PC-9 (cell line): ENCODE measurements at regions not wholly inside any gene's neighbourhood (a gene's known extent, or its start where the extent isn't known, plus 50 kb on each side); places are given as distances from the start of the nearest gene placed in this dataset.

Experiments used
- BruUV-seq: library from RNA; stranded (reverse); fragments of 400-500 nt; replicated peaks from 2 replicates; lab custom pipeline; 2021; lab: Mats Ljungman, UMichigan
- CTCF ChIA-PET: fragments of 300-600 bp; sonication (Branson Sonifier 250); formaldehyde crosslinking; loops from one replicate; lab custom pipeline; 2022; ENCODE audit warnings: antibody characterized with exemption; lab: Charles Lee
- POLR2A ChIA-PET: fragments of 300-600 bp; sonication (Branson Sonifier 250); formaldehyde crosslinking; loops from one replicate; lab custom pipeline; 2022; ENCODE audit warnings: antibody characterized with exemption; ENCODE audit not compliant: unreplicated experiment; lab: Charles Lee
- DNase-seq, 2 experiments: peaks; one replicate each; pipeline versions ENCODE4 v3.0.0 to v3.0.0-alpha.2; 2015 to 2022; ENCODE audit warnings: mixed read lengths in 1 of 2
- H2AFZ ChIP-seq: fragments of 200-600 bp; sonication (generic); 2 replicates; pipeline ENCODE4 v1.8.1; 2017; ENCODE audit warnings: antibody characterized with exemption
- H3F3A ChIP-seq: fragments of 200-600 bp; sonication (generic); 2 replicates; pipeline ENCODE4 v1.8.1; 2017; ENCODE audit warnings: antibody characterized with exemption, mild to moderate bottlenecking, low read depth; ENCODE audit not compliant: insufficient read depth
- H3K27ac ChIP-seq: fragments of 200-600 bp; sonication (generic); 2 replicates; pipeline ENCODE4 v1.6.1; 2016; ENCODE audit warnings: mixed run types
- H3K27me3 ChIP-seq: fragments of 200-600 bp; sonication (generic); 2 replicates; pipeline ENCODE4 v1.6.1; 2016; ENCODE audit warnings: low read depth, mixed run types; ENCODE audit not compliant: insufficient read depth
- H3K36me3 ChIP-seq: fragments of 200-600 bp; sonication (generic); 2 replicates; pipeline ENCODE4 v1.6.1; 2016; ENCODE audit warnings: low read depth, mixed run types
- H3K4me1 ChIP-seq: fragments of 200-600 bp; sonication (generic); replicated peaks from 2 replicates; pipeline ENCODE4 v1.6.1; 2016; ENCODE audit warnings: mixed run types; ENCODE audit not compliant: insufficient read depth
- H3K4me2 ChIP-seq: fragments of 200-600 bp; sonication (generic); 2 replicates; pipeline ENCODE4 v1.6.1; 2017; ENCODE audit warnings: mixed run types
- H3K4me3 ChIP-seq: fragments of 200-600 bp; sonication (generic); 2 replicates; pipeline ENCODE4 v1.6.1; 2016; ENCODE audit warnings: mixed run types
- H3K79me2 ChIP-seq: fragments of 200-600 bp; sonication (generic); 2 replicates; pipeline ENCODE4 v1.6.1; 2017; ENCODE audit warnings: low read depth, mixed run types
- H3K9me2 ChIP-seq: fragments of 200-600 bp; sonication (generic); 2 replicates; pipeline ENCODE4 v1.8.1; 2017; ENCODE audit warnings: mild to moderate bottlenecking; ENCODE audit not compliant: insufficient read depth
- H3K9me3 ChIP-seq: fragments of 200-600 bp; sonication (generic); 2 replicates; pipeline ENCODE4 v1.8.1; 2016; ENCODE audit warnings: low read depth; ENCODE audit not compliant: insufficient read depth
- H4K20me1 ChIP-seq: fragments of 200-600 bp; sonication (generic); 2 replicates; pipeline ENCODE4 v1.8.1; 2017; ENCODE audit not compliant: insufficient read depth
- CTCF ChIP-seq: fragments of 200-600 bp; sonication (generic); conservative IDR thresholded peaks from 2 replicates; pipeline ENCODE4 v1.6.1; 2017; ENCODE audit warnings: mixed run types, antibody characterized with exemption, mild to moderate bottlenecking, moderate library complexity
- EZH2 ChIP-seq: fragments of 200-600 bp; sonication (generic); IDR thresholded peaks from 2 replicates; pipeline ENCODE4 v1.8.0; 2017; ENCODE audit warnings: antibody characterized with exemption, low read depth
- intact Hi-C: fragments of 100-400 bp; cut with micrococcal nuclease; formaldehyde crosslinking; loops from one replicate; pipeline ENCODE4 v1.10.0; 2022; ENCODE audit not compliant: unreplicated experiment

GRCh38 chr4:20302336-20302735 is 50.6 kb downstream of the SLIT2 start:
- no peak overlapping the region for H3K4me3 ChIP-seq
- ChIA-PET CTCF (no interaction called here), POLR2A (no interaction called here)
- H3K9me3 ChIP-seq, result no peaks in the 10 kb centered on the region
- intact Hi-C loops, result no loop called here
- no peaks in the 10 kb centered on the region for H3F3A ChIP-seq
- H3K4me2 ChIP-seq, result no peak overlapping the region
- TF ChIP-seq CTCF (no peak), EZH2 (no peak)
- H3K27me3 ChIP-seq, result no peaks in the 10 kb centered on the region
- no peaks in the 10 kb centered on the region for H3K79me2 ChIP-seq
- no TSS peak for BruUV-seq
- DNase-seq, result no peak
- no peaks in the 10 kb centered on the region for H4K20me1 ChIP-seq
- H3K36me3 ChIP-seq, result no peaks in the 10 kb centered on the region
- no peaks in the 10 kb centered on the region for H3K9me2 ChIP-seq
- H3K4me1 ChIP-seq, result no peaks in the 10 kb centered on the region
- H3K27ac ChIP-seq, result no peak overlapping the region
- H2AFZ ChIP-seq, result no peak overlapping the region

GRCh38 chr4:20305976-20306375 is 54.3 kb downstream of the SLIT2 start:
- DNase-seq, result no peak
- H3K4me1 ChIP-seq, result no peaks in the 10 kb centered on the region
- no peaks in the 10 kb centered on the region for H3K9me3 ChIP-seq
- ChIA-PET POLR2A (interaction anchor here (0.5 kb wide), 1 partner anchor 78 kb away, joined by 3 read pairs; no protein-coding TSS in a partner anchor), CTCF (no interaction called here)
- no peak overlapping the region for H3K4me2 ChIP-seq
- H3K79me2 ChIP-seq, result no peaks in the 10 kb centered on the region
- no peak overlapping the region for H3K27ac ChIP-seq
- no peaks in the 10 kb centered on the region for H4K20me1 ChIP-seq
- intact Hi-C loops, result no loop called here
- H3K4me3 ChIP-seq, result no peak overlapping the region
- no peaks in the 10 kb centered on the region for H3F3A ChIP-seq
- no peak overlapping the region for H2AFZ ChIP-seq
- H3K27me3 ChIP-seq, result no peaks in the 10 kb centered on the region
- TF ChIP-seq EZH2, result no peak
- TF ChIP-seq CTCF, result no peak
- no peaks in the 10 kb centered on the region for H3K9me2 ChIP-seq
- H3K36me3 ChIP-seq, result no peaks in the 10 kb centered on the region
- BruUV-seq, result no TSS peak

- H3K79me2 ChIP-seq, result no peaks in the 10 kb centered on the region
- no peak overlapping the region for H3K27ac ChIP-seq
- no peaks in the 10 kb centered on the region for H3K27me3 ChIP-seq
- TF ChIP-seq EZH2 (no peak), CTCF (no peak)
- DNase-seq, result no peak
- no peak overlapping the region for H3K4me2 ChIP-seq
- no peak overlapping the region for H3K4me3 ChIP-seq
- ChIA-PET CTCF (no interaction called here), POLR2A (no interaction called here)
- H3K9me2 ChIP-seq, result no peaks in the 10 kb centered on the region
- H3K9me3 ChIP-seq, result no peaks in the 10 kb centered on the region
- no peaks in the 10 kb centered on the region for H3K36me3 ChIP-seq
- no TSS peak for BruUV-seq
- no peaks in the 10 kb centered on the region for H3K4me1 ChIP-seq
- no peaks in the 10 kb centered on the region for H3F3A ChIP-seq
- no peaks in the 10 kb centered on the region for H4K20me1 ChIP-seq
- H2AFZ ChIP-seq, result no peak overlapping the region
- intact Hi-C loops, result no loop called here
Measured at GRCh38 chr4:20311856-20312255, 60.2 kb downstream of the SLIT2 start.
